Fibroblast of skin of left biceps (primary cell): ENCODE measurements at regions not wholly inside any gene's neighbourhood (a gene's known extent, or its start where the extent isn't known, plus 50 kb on each side); places are given as distances from the start of the nearest gene placed in this dataset.
"Not testable (repeated sequence)": the region's sequence is repeated elsewhere in the genome, so short reads cannot be mapped to it uniquely, and the experiment has no call there.

ENCODE experiments used
- DNase-seq, 2 experiments: peaks; one replicate each; pipeline ENCODE4 v3.0.0-alpha.2; 2013; ENCODE audit warnings: low read depth in 2 of 2

GRCh38 chr14:101080922-101081593, 177.5 kb upstream of the RTL1 start:
- DNase-seq, result no peak

- no peak for DNase-seq
These were observed 178.5 kb upstream of the RTL1 start for GRCh38 chr14:101082036-101082435.

GRCh38 chr14:101082436-101083384, 179.2 kb upstream of the RTL1 start:
- no peak for DNase-seq

DNA sequence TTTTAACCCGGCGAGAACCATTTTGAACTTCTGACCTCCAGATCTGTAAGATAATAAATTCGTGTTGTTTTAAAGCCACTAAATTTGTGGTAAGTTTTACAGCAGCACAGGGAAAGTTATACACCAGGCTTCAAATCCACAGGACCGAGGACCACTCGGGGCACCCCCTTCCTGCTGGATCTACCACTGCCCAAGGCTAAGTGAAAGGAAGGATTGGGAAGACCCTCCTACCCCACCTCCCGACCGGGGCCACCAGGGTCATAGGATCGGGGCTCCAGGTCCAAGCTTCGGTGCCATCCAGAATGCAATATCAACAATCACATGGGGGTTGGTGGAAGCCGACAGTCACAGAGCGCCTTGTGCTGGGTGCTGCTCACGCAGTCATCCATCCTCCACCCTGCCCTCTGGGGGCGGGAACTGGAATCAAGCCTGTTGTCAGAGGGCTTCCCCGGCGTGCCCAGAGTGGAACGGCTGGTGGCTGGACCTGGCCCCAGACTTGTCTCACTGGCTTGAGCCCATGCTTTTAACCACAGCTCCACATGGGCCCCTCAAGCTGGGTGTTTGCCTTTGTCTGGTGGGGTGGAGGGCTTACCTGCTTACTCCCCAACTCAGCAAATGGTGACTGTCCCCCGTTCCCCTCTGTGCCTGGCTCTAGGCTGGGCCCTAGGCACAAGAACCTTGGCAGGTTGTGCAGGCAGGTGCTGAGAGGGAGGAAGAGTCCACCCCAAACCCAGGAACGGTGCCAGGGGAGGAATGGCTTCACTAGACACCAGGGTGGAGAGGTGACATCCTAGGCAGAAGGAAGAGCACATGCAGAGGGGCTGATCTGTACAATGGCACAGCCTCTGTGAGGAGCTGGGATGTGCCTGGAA, 180.3 kb upstream of the RTL1 start:
- no peak for DNase-seq

- DNase-seq, result no peak
These were observed 180.9 kb upstream of the RTL1 start for GRCh38 chr14:101084436-101084826.

DNA sequence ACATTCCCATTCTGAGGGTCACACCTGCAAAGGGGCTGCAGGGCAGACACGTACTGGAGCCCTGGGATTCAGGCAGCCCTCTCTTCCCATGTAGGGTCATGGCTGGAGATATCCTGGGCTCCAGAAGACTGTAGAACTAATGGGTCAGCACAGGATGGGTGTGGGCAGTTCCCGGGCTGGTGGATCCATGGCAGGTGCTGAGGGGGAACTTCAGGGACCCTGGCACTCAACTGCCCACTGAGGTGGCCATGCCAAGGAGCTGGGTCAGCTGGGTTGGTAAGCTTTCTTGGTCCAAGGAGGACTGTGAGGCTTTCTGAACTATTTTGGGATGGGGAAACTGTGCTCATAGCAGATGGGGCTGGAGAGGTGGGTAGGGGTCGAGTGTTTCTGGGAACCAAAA, 183.4 kb upstream of the RTL1 start:
- DNase-seq, result no peak

DNA sequence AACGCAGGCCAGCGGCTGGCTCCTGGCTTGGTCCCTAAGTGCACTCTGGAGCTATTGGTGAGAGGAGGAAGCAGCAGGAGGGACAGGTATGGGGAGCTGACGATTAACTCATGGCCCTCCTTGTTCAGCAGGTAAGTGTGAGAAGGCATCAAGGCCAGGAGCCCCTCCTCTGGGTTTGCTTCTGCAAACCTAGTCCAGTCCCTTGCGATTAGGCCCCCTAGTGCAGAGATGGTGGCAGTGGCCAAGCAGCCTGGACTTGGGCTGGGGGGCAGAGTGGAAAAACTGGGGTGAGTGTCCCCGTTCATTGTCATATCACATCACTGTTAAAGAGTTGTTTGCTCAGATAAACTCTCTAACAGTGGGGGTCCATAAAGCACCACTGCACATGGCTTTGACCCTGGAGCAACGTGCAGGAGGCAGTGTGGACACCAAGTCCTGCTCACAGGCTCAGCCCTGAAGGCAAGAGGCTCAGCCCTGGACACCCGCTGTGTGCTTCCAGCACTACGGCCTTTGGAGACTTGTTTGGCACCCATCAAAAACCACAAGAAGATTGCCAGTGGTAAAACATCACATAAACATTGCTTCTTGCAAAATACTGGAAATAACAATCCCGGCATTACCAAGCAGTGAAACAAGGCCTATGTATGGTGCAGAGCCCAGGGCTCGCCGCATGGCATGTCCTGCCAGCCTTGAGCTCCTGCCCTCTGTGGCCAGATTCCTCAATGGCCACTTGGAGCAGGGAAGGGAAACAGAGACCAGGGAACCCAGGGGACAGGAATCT, 184.3 kb upstream of the RTL1 start:
- DNase-seq, result no peak

GRCh38 chr14:101088395-101088667, 184.8 kb upstream of the RTL1 start:
- no peak for DNase-seq

GRCh38 chr14:101088714-101089113, 185.2 kb upstream of the RTL1 start:
- no peak for DNase-seq

GRCh38 chr14:101090478-101090877, 187.0 kb upstream of the RTL1 start:
- not testable (repeated sequence) for DNase-seq

DNA sequence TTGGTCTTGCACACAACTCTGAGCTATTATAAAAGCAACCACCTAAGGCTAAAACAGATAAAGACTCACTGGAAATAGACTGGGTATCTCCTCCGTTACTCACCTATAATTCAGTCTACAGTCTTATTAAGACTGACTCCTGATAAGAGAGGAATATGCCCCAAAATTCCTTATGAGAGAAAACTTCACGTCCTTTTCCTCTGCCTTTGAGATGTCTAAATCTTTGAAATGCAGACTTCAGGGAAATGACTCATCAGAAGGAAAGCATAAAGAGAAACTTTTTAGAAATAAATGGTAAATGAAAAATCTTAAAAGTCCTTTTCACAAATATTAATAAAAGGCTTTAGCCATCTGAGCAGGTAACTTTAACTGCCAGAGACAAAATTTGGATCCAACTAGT, 187.5 kb upstream of the RTL1 start:
- DNase-seq, result no peak

DNA sequence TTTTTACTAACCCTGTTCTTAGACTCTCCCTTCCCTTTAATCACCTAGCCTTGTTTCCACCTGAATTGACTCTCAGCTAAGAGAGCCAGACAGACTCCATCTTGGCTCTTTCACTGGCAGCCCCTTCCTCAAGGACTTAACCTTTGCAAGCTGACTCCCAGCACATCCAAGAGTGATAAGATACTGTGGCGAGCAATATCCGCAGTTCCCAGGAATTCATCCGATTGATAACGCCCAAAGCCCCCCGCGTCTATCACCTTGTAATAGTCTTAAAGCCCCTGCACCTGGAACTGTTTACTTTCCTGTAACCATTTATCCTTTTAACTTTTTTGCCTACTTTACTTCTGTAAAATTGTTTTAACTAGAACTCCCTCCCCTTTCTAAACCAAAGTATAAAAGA, 191.4 kb upstream of the RTL1 start:
- not testable (repeated sequence) for DNase-seq

- no peak for DNase-seq
These were observed 193.0 kb upstream of the RTL1 start for GRCh38 chr14:101096551-101096950.

DNA sequence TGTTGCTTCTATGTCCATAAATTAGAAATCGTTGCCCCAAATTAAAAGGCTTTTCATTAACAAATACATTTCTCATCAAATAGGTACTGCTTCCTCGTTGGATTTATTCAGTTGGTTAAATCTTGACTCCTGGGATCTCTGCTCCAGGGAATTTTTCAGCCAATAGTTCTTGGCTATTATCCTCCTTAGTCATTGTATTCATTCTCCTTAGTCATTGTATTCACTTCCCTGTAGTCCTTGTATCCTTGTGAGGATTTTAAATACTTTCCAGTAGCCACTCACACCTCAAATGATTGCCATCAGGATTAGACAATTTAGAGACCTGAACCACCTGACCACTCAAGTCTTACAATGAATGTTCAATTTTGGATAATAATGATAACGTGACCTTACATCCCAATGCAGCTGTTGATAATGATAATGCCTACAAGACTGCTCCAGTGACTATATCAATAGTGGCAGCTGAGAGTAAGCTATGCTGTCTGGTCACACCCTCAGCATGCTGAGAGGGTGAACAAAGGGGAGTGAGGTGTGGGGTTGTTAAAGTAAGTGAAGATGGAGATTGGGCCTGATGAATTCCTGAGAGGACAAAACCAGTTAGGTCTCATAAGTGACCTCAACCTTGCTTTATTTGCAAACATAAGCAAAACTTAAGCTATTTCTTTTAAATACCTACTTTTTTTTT, 193.7 kb upstream of the RTL1 start:
- no peak for DNase-seq

- DNase-seq, result no peak
These were observed 194.7 kb upstream of the RTL1 start for GRCh38 chr14:101098177-101098576.

- no peak for DNase-seq
These were observed 195.1 kb upstream of the RTL1 start for GRCh38 chr14:101098641-101099040.

GRCh38 chr14:101101456-101102056, 198.0 kb upstream of the RTL1 start:
- no peak for DNase-seq

GRCh38 chr14:101102875-101103274, 199.4 kb upstream of the RTL1 start:
- DNase-seq, result no peak

GRCh38 chr14:101103321-101103901, 199.9 kb upstream of the RTL1 start:
- DNase-seq, result no peak

DNA sequence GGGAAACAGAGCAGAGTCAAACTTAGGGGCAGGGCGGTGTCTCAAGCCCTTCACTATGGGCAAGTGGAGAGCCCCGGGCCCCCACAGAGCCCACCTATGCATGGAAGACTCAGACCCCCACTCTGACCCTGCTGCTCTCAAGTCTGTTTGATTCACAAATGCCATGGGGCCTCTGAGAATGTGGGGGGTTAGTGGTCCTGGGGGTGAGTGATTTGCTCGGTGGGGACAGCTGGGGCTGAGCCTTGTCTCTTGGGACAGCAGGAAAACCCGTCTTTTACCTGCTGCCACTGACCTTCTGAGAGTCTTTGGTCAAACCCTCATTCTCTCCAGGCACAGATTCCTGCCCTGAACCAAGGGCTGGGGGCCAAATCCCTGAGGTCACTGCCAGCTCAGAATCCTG, 201.0 kb upstream of the RTL1 start:
- DNase-seq, result no peak
